GM19328 (cell line): ENCODE measurements at regions not wholly inside any gene's neighbourhood (a gene's known extent, or its start where the extent isn't known, plus 50 kb on each side); places are given as distances from the start of the nearest gene placed in this dataset.

Experiments used
- ATAC-seq: cut with Tn5 transposase; IDR thresholded peaks from one replicate; pipeline ENCODE4 v1.9.1; 2021; ENCODE audit warnings: mild to moderate bottlenecking, moderate library complexity; ENCODE audit not compliant: unreplicated experiment

DNA sequence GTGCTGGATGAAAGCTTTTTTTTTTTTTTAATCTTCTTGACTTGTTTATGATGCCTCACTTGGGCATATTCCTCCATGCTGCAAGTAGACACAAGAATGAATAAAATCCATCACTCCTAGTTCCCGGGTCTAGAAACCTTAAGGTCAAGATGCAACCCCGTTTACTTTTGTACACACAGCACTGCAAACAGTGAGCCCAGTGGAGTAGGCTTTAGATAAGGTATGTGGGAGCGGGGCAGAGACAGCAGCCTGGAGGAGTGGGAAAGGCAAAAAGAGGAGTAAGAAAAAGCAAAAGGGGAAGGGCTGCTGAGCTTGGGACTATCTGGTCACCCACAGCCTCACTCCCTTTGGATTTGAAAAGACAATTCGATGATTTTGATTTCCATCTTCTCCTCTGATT lies 429.8 kb upstream of the ARGLU1 start:
- no peak for ATAC-seq

DNA sequence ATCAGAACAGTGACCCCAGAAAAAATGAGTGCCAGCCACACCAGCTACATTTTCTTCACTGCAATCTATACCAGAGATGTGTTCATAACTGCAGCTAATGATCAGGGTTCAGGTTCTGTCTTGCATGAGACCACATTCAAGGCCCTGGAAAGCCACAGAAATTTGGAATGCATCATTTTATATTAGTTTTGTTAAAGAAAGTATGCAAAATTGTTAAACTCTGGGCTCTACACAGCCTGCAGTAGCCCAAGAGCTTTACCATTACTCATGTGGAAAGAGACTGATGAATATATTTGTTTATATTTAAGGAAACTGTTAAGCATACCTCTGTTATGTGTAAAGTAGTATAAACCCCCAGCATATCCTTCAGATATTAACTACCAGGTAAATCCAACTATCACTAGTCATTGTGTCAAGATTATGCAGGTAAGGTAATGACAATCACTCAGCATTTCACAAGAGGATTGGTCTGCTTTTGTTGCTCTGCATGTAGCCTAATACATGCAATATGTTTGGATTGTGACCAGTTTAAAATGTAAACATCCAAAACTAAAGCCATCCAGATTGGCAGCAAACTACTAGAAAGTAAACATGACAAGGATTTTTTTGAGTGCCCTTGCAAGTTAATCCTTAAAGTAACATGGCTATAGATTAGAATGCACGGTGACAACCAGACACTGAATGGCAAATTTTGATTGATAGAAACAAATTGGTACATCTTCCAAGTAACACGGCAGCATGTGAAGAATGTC lies 429.1 kb upstream of the ARGLU1 start:
- no peak for ATAC-seq

DNA sequence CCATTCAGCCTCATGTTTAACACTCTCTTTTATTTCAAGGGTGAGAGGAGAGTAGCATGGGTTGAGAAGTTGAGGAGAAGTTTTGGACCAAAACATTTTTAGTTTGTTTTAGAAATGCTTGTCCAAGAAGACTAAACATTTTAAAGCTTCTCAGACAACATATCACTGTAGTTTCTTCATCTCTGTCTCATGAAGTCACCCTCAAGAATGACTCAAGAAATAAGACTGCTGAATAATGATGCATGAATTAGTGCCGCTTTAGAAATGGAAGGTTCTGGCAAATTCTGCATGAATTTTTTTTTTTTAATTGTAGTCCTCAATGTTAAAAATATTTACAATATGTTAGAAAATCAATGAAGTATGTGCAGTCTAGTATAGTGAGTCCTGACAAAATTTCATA lies 422.7 kb upstream of the ARGLU1 start:
- ATAC-seq: no peak

GRCh38 chr13:106989876-106990275 lies 421.9 kb upstream of the ARGLU1 start:
- no peak for ATAC-seq

DNA sequence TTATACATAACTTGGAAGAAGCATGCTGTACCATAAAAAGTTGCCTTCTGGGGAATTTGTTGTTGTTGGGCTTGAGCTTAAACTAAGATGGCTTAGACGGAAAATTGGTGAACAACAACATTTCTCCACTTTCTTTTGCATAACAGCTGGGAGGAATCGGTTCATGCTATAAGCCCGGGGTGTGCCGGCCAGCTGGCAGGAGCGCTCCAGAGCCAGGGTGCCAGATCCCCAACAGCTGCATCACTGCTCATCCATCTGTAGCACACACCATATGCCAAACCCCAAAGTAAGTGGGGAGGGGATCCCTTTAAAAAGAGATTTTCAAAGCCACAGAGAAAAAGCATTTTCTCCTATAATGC lies 419.5 kb upstream of the ARGLU1 start:
- no peak for ATAC-seq

DNA sequence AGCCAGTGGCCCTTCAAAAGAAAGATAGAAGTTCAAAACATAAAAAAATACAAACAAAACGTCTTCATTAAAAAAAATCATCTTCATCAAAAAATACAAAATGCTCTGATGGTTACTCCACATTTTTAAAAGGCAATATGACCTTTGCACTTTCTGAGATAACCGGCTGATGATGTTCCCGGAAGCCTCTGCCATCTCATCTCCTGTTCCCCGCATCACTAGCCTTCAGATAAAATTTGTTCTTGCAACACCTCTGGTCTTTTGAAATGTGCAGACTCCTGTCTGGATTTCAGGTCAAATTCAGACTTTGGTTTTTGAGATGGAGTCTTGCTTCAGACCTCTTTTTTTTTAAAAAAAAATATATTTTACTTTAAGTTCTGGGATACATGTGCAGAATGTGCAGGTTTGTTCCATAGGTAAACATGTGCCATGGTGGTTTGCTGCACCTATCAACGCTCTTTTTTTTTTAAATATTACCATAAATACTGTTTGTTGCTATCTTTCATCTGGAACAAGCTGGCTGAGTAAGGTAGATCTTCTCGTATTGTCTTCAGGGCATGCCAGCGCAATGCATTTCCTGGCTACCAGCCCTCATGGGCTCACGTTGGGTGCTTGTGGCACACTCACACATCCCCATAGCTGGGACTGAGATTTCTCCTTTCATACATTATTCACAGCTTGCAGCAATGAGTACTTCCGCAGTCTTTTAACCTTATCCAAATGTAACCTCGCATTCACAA lies 418.9 kb upstream of the ARGLU1 start:
- no peak for ATAC-seq

- ATAC-seq: no peak
Measured at GRCh38 chr13:106986033-106986484, 418.1 kb upstream of the ARGLU1 start.

GRCh38 chr13:106985481-106985880 lies 417.5 kb upstream of the ARGLU1 start:
- no peak for ATAC-seq

DNA sequence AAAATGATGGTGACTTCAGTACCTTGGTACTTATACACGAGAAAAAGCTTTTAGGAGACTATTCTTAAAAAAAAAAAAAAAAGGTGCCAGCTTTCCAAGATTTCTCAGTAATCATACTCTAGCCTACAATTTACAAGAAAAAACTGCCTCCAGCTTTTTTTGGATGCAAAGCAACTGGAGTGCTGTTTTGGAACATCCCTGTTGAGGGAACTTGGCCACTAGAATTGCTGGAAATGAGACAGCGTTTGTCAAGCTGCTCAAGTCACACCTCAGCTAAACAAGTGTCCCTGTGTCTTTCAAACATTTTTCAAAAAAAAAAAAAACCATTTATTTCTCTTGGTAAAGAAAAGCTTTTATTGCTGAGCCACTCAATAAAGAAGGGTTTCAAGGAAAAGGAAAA lies 413.1 kb upstream of the ARGLU1 start:
- no peak for ATAC-seq

DNA sequence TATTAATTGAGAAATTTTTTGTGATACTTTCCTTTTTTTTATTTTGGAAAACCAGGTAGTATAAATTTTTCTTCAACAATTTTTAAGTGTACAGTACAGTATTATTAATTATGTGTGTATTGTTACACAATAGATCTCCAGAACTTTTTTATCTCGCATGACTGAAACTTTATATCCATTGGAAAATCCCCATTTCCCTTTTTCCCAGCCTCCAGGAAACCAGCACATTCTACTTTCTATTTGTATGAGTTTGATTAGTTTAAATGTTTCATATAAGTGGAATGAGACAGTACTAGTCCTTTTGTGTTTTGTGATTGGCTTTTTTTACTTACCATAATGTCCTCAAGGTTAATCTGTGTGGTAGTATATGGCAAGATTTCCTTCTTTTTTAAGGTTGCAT lies 399.5 kb upstream of the ARGLU1 start:
- no peak for ATAC-seq

GRCh38 chr13:106963151-106963550 lies 395.2 kb upstream of the ARGLU1 start:
- no peak for ATAC-seq

- no peak for ATAC-seq
Measured at GRCh38 chr13:106961651-106962050, 393.7 kb upstream of the ARGLU1 start.

GRCh38 chr13:106961216-106961615 lies 393.3 kb upstream of the ARGLU1 start:
- no peak for ATAC-seq

- no peak for ATAC-seq
Measured at GRCh38 chr13:106958621-106959048, 390.7 kb upstream of the ARGLU1 start.

DNA sequence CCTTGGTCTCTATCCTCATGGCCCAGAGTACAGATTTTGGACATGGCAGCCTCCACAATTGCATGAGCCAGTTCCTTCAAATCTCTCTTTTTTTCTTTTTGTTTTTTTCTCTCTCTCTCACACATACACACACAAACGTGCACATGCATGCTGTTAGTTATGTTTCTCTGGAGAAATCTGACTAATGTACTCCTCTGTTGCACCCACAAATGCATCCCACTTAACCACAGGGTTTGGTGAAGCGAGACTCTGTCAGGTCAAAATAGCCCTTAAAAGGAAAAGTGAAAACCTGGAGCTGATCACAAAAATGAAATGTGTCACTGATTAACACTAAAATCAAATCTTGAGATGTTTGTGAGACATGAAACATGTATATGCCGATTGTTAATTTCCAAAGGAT lies 374.6 kb upstream of the ARGLU1 start:
- ATAC-seq: no peak

GRCh38 chr13:106941779-106942178 lies 373.8 kb upstream of the ARGLU1 start:
- no peak for ATAC-seq

DNA sequence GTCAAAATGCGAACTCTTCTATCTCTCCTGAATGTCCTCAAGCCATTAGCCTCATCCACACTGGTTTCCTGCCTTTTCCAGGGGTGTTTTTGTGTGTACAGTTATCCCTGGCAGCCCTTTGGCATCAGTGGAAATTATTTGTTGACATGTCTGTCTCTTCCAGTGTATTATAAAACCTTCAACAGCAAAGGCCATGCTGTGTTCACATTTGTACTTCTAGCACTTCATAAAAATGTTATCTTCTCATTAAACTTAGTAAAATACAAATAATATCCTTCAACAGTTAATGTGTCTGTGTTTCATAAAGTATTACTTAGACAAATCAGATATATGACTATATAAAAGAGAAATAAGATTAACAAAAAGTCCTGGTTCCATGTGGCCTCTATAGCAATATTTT lies 359.5 kb upstream of the ARGLU1 start:
- no peak for ATAC-seq

GRCh38 chr13:106922384-106922783 lies 354.4 kb upstream of the ARGLU1 start:
- ATAC-seq: no peak

DNA sequence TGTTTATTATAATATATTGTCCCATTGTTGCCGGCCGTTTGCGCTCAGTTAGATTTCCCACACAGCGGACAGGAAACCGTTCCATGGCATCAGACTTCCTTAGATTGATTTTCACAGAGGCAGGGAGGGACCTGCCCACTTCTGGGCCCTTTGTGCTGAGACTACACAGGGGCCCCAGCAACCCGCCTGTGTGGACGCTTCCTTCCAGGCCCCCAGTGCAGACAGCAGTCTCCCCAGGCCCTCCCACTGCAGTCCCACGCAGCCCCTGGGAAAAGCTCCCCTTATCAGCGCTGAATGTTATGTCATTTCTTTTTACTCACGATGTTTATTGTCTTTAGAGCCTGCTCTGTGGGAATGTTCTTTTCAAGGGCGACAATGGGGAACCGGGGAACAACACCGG lies 351.7 kb upstream of the ARGLU1 start:
- no peak for ATAC-seq

DNA sequence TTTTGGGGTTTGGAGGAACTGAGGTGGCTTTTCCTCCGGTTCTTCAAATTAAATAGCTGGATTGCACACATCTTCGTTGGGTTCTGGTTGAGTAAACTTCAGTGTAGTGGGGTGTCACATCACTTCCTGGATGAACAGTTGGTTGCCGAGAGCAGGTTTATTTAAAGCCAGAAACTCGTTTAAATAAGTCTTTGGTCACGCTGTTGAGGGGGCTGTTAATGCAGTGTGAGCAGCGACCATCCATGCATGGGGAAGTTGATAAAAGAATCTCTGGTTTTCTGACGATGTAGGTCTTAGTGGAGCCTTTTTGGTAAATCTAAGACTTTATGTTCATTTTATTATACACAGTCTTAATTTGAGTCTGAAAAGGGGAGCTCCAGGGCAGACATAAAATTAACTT lies 351.2 kb upstream of the ARGLU1 start:
- ATAC-seq: peak; percentile 42

DNA sequence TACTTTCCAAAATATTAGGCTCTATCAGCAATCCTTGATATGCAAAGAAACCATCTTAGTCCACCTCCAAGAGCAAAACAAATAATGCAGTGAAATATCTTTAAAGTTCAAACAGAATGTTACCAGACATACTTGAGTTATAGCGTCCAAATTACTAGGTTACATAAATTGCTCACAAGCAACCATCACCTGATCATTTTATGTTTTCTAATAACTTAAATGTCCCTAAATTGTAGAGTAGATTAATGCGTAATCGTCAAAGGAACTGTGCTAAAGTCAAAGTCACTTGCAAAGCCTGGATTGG lies 350.6 kb upstream of the ARGLU1 start:
- no peak for ATAC-seq

DNA sequence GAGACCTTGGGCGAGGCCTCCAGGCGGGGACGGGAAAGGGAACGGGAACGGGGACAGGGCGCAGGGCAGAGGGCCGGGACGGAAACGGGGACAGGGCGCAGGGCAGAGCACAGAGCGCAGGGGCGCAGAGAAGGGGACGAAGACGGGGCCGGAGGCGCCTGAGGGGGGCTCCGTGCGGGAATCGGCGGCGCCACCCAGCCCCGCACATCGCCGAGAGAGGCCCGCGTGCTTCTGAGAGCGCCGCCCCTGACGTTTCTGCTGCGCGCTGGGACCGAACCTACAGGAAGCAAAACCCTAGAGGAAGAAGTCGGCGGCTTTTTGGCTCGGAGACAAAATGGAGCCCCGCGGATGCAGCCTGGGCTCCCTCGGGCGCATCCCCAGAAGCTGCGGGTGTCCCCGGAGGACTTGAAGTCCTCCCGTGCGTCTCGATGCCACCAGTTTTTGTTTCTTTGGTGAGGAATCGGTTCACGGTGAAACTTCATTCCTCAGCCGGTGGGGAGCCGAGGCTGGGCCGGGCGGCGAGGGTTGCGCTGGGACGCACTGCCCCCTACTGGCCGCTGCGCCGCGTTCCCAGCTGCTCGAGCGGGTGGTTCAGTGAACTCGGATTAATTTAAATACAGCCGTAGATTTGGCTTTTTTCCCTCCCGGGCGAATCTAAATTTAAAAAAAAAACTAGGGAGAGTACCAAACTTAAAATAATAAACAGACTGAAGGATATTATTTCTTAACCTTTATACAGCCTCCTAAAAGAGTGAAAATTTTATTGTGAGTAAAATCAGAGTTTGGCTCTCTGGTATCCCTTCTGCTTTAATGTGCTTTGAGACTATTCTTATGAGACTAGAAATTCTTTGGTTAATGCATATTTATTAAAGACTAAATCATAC lies 350.0 kb upstream of the ARGLU1 start:
- ATAC-seq: peak; percentile 92
